NCI-H2171 (cell line): ENCODE measurements at regions not wholly inside any gene's neighbourhood (a gene's known extent, or its start where the extent isn't known, plus 50 kb on each side); places are given as distances from the start of the nearest gene placed in this dataset.

Experiments used
- DNase-seq: peaks from one replicate; lab custom pipeline; 2025; lab: John Stamatoyannopoulos, UW

- DNase-seq: no peak
These were observed 309.8 kb downstream of the AHR start for GRCh38 chr7:17608114-17608833.

GRCh38 chr7:17611611-17612010 lies 313.2 kb downstream of the AHR start:
- no peak for DNase-seq

- DNase-seq: no peak
These were observed 315.0 kb downstream of the AHR start for GRCh38 chr7:17613338-17614041.

GRCh38 chr7:17617380-17617779 lies 318.9 kb downstream of the AHR start:
- no peak for DNase-seq

DNA sequence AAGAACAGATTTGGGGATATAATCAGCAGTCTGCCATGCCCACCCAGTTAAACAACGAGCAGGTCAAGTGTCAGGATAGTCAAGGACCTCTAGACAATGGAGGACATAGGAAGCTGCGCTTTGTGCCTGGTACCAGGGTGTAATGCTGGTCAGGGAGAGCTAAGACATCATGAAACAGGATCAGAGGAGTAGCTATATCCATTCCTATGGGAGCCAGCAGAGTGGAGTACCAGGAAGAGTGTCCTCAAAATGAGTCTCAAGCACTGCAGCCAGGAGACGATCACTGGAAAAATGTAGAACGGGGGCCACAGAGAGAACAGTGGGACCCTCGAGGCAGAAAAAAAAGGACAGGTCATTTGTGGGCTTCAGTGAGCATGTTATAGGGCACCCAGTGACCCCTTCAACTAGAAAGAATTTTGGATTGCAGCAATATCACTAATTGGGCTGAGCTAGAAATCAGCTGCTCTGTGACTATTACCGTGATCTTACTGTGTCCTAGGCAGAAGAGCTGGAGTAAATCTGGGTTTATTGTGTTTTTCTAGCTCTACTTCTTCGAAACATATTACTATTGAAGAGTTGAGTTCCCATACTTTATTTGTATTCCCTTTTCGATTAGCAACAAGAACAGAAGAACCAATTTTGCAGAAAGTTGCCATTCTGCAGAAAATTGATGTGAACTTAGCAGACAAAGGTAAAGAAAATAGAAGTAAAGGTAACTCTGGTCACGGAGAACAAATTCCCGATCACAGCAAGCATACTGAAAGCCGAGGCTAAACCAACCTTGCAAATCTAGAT lies 319.6 kb downstream of the AHR start:
- no peak for DNase-seq

GRCh38 chr7:17618652-17618974 lies 320.2 kb downstream of the AHR start:
- DNase-seq: no peak

GRCh38 chr7:17619196-17619818 lies 320.9 kb downstream of the AHR start:
- DNase-seq: no peak

DNA sequence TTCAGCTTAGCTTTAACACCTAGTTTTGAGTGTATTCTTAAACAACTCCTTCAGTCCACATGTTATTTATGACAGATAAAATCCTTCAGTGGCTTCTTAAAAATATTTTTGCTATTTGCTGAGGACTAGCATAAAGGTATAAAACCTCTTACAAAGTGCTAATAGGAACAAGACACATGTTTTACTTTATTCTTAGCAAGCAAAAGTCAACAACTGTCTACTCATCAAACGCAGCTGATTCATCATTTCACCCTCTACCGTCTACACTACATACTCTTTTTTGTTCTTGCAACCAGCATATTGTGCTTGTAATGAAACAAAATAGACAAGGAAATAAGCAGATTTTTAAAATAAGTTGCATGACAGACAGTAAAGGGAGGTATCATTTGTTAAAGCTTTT lies 319.7 kb downstream of the SNX13 start:
- no peak for DNase-seq

DNA sequence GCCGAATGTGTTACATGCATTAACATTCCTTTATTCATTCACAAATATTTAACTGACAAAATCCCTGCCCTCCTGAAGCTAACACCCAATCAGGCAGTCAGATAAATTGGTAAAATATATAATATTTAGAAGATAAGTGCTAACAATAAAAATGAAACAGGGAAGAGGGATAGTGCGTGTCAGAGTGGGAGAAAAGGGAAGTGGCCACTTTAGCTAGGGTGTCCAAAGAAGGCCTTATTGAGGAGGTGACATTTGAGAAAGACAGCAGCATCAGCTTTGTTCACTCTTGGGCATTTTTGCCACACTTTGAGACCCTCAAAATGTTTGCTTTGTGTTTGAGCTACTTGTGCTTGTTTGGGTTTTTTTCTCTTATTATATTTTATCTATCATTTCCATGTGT lies 317.8 kb downstream of the SNX13 start:
- no peak for DNase-seq

GRCh38 chr7:17623546-17624185 lies 316.6 kb downstream of the SNX13 start:
- no peak for DNase-seq

DNA sequence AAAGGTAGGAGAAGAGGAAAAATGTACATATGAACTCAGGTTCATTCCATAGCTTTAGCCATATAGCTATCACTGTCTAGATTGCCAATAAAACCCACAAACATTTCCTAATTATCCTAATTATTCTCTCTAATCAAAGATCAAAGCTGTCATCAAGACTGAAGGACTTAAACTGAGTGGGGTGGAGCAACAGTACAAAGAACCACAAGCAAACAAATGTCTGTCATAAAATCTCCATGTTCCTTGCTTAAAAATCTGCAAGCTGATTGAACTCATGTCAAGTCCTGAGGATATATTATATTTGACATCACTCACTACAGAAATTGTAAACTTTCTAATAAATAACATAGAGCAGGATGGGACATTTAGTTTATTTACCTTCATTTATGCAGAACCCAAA lies 315.9 kb downstream of the SNX13 start:
- no peak for DNase-seq

DNA sequence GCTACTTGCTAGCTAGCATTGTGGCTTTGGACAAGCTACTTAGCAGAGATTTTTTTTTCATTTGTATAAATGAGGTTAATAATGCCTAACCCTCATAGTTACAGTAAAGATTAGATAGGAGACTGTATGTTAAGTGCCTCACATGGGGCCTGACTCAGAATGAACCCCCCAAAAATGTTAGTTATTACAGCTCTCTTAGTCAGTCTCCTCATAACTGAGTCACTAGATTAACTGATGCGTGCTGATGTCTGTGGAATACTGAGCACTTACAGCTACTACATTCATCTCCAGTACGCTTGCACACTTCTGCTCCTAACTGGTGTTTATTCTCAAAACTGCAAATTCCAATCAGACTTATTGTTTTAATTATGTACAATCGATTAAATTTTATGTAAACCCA lies 315.3 kb downstream of the SNX13 start:
- no peak for DNase-seq

DNA sequence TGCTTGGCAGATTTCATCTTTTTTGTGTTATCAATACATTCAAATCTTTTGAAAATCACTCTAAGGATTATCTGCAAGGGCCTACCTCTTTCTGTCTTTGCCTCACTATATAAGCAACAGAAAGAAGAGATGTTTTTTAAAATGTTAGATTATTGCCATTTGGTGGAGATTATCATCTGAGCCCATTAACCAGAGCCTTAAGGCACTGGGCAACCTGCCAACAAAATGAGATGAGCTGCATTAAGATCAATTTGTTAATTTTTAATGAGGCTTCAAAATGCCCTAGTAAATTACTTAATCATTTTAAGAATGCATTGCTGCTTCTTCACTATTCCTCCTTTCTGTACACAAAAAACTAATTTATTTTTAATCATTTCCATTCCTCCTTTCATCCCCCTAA lies 314.1 kb downstream of the SNX13 start:
- DNase-seq: no peak

- DNase-seq: no peak
These were observed 309.2 kb downstream of the SNX13 start for GRCh38 chr7:17631061-17631460.

DNA sequence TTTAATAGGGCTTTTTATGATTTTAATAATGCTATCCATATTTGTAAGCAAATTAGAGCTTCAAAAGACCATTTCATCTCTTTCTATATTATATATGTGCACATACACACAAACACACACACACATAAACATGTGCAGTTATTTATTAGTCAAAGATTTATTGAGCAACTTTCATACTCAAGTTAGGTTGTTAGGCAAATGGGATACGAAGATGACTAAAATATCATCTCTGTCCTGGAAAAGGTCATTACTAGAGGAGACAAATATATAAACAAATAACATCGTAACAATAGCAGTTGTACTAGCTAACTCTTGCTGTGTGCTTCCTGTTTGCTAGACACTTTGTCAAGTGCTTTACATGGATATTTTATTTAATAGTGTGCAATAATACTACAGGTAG lies 307.9 kb downstream of the SNX13 start:
- no peak for DNase-seq

- DNase-seq: no peak
These were observed 307.2 kb downstream of the SNX13 start for GRCh38 chr7:17633067-17633466.

DNA sequence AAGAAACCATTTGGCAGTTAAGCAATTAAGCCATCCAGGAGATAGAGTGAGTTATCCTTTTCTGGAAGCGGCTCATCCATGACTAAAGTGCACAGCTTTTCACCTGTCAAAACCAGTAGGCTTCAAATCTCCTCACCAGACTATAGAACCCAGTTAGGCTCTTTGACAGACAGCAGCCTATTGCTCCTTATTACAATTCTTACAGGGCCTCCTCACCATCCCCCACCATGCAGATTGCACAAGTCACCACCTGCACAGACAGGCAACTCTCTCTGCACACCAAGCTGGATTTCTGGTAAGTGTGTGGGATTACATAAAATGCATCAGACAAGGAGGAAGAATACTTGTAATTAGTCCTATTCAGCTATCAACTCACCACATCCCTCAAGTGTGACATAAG lies 301.6 kb downstream of the SNX13 start:
- DNase-seq: peak; percentile 5

GRCh38 chr7:17640730-17641377 lies 299.4 kb downstream of the SNX13 start:
- peak; percentile 16 for DNase-seq

GRCh38 chr7:17645500-17645899 lies 294.8 kb downstream of the SNX13 start:
- no peak for DNase-seq

DNA sequence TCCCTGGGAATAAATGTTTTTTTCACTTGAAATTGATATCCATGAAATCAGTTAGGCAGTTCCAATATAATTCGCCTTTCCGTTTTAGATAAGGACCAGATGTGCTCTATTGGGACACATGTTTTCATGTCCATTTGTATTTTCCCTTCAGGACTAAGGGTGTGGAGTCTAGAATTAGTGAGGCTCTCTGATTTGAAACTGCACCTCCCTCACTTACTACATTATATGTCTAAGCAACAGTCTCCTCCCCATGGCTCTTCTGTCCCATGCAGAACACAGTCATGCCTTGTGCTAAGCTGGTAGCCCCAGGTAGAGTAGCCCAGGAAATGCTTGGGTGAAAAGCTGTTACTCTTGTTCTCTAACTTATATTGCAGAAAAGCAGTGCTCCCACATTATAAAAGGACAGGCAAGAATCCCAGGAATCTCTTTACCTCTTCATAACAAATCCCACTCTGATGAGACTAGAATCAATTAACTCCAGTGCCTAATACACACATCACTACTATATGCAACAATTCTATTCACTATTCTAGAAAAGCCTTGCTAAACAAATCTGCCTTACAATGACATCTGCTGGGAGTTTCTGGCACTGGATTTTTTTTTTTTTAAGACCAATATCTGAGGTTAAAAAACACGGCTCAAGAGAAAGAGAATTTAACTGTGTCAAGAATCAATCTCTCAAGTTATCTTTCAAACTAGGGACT lies 293.9 kb downstream of the SNX13 start:
- DNase-seq: no peak

GRCh38 chr7:17651341-17651740 lies 289.0 kb downstream of the SNX13 start:
- no peak for DNase-seq
